Lower leg skin (tissue), 3 donors: ENCODE measurements at regions not wholly inside any gene's neighbourhood (a gene's known extent, or its start where the extent isn't known, plus 50 kb on each side); places are given as distances from the start of the nearest gene placed in this dataset.

ENCODE experiments used
- POLR2A ChIP-seq, 2 donors: fragments of 450-650 bp; IDR thresholded peaks; one replicate each; pipeline ENCODE4 v1.6.1; 2016 to 2017; ENCODE audit warnings: antibody characterized with exemption in 2 of 2, mild to moderate bottlenecking in 1 of 2, moderate library complexity in 1 of 2
- TF ChIP-seq, protein P1 (sequence below), 3 donors: fragments of 450-650 bp; IDR thresholded peaks; one replicate each; pipeline ENCODE4 v1.5.1; 2016; ENCODE audit warnings: antibody characterized with exemption in 3 of 3, mild to moderate bottlenecking in 3 of 3, moderate library complexity in 2 of 3

DNA sequence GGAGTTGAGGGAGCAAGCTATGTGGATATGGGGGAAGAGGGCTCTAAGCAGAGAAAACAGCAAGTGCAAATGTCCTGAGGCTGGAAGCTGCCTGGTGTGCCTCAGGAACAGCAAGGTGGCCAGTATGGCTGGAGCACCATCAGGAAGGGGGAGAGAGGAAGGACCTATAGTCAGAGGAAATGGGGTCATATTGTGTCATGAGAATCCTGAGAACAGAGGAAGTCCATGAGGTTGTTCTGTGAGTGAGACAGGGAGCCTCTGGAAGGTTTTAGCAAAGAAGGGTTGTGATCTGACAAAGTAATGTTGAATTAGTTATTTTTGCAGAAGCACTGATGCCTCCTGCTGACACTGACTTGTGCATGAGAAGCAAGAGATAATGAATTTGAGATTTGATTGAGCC, 204.3 kb downstream of the PTEN start:
- TF ChIP-seq, protein P1, sequence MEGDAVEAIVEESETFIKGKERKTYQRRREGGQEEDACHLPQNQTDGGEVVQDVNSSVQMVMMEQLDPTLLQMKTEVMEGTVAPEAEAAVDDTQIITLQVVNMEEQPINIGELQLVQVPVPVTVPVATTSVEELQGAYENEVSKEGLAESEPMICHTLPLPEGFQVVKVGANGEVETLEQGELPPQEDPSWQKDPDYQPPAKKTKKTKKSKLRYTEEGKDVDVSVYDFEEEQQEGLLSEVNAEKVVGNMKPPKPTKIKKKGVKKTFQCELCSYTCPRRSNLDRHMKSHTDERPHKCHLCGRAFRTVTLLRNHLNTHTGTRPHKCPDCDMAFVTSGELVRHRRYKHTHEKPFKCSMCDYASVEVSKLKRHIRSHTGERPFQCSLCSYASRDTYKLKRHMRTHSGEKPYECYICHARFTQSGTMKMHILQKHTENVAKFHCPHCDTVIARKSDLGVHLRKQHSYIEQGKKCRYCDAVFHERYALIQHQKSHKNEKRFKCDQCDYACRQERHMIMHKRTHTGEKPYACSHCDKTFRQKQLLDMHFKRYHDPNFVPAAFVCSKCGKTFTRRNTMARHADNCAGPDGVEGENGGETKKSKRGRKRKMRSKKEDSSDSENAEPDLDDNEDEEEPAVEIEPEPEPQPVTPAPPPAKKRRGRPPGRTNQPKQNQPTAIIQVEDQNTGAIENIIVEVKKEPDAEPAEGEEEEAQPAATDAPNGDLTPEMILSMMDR (IDR thresholded peaks at IDR 0.05), result no peak
- TF ChIP-seq POLR2A (IDR thresholded peaks at IDR 0.05), result no peak
